ENCODE measurements at regions not wholly inside any gene's neighbourhood (a gene's known extent, or its start where the extent isn't known, plus 50 kb on each side); places are given as distances from the start of the nearest gene placed in this dataset.

GRCh38 chr16:55401046-55401445 is 77.0 kb downstream of the IRX6 start:
- BruUV-seq (replicated peaks) = no TSS peak
- ChIA-PET POLR2A (no interaction called here), CTCF (no interaction called here)
- Histone ChIP-seq H3K4me1 (no peaks in the 10 kb centered on the region), H3K9me3 (no peaks in the 10 kb centered on the region), H3K4me3 (ENCODE audit: low read depth, low read length) (no peak overlapping the region), H3K27me3 (replicated peaks; ENCODE audit: control insufficient read depth, insufficient read depth, low read length) (no peaks in the 10 kb centered on the region), H3K36me3 (ENCODE audit: control insufficient read depth, insufficient read depth, low read length) (no peaks in the 10 kb centered on the region)
- Mint-ChIP-seq H3K27ac (ENCODE audit: unreplicated experiment) (no peak overlapping the region), H3K36me3 (ENCODE audit: insufficient read depth, unreplicated experiment) (no peaks in the 10 kb centered on the region), H3K4me3 (ENCODE audit: unreplicated experiment) (no peak overlapping the region), H3K27me3 (ENCODE audit: insufficient read depth, unreplicated experiment) (no peaks in the 10 kb centered on the region), H3K4me1 (ENCODE audit: low read depth, unreplicated experiment) (no peaks in the 10 kb centered on the region), H3K9me3 (ENCODE audit: unreplicated experiment) (peaks cover 11% of the 10 kb centered on the region)
- no peak for DNase-seq
- intact Hi-C loops (cut with micrococcal nuclease; ENCODE audit: unreplicated experiment) = no loop called here
- TF ChIP-seq, protein P1, sequence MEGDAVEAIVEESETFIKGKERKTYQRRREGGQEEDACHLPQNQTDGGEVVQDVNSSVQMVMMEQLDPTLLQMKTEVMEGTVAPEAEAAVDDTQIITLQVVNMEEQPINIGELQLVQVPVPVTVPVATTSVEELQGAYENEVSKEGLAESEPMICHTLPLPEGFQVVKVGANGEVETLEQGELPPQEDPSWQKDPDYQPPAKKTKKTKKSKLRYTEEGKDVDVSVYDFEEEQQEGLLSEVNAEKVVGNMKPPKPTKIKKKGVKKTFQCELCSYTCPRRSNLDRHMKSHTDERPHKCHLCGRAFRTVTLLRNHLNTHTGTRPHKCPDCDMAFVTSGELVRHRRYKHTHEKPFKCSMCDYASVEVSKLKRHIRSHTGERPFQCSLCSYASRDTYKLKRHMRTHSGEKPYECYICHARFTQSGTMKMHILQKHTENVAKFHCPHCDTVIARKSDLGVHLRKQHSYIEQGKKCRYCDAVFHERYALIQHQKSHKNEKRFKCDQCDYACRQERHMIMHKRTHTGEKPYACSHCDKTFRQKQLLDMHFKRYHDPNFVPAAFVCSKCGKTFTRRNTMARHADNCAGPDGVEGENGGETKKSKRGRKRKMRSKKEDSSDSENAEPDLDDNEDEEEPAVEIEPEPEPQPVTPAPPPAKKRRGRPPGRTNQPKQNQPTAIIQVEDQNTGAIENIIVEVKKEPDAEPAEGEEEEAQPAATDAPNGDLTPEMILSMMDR (IDR thresholded peaks at IDR 0.05; ENCODE audit: insufficient read depth in 1 of 2, low read depth in 1 of 2, low read length in 1 of 2, severe bottlenecking in 1 of 2, unreplicated experiment in 1 of 2) = no peak

GRCh38 chr16:55403464-55403863 is 75.5 kb upstream of the MMP2 start:
- H3K27me3 Mint-ChIP-seq (ENCODE audit: insufficient read depth, unreplicated experiment) = no peaks in the 10 kb centered on the region

GRCh38 chr16:55406651-55407050 is 72.3 kb upstream of the MMP2 start:
- no peak overlapping the region for H3K4me3 ChIP-seq (ENCODE audit: low read depth, low read length)
- TF ChIP-seq, protein P1 (IDR thresholded peaks at IDR 0.05; ENCODE audit: insufficient read depth in 1 of 2, low read depth in 1 of 2, low read length in 1 of 2, severe bottlenecking in 1 of 2, unreplicated experiment in 1 of 2) = no peak
- H3K9me3 ChIP-seq = no peaks in the 10 kb centered on the region
- intact Hi-C loops (cut with micrococcal nuclease; ENCODE audit: unreplicated experiment) = no loop called here
- Mint-ChIP-seq H3K9me3 (ENCODE audit: unreplicated experiment) (peaks cover 11% of the 10 kb centered on the region), H3K27ac (ENCODE audit: unreplicated experiment) (no peak overlapping the region), H3K27me3 (ENCODE audit: insufficient read depth, unreplicated experiment) (no peaks in the 10 kb centered on the region), H3K4me1 (ENCODE audit: low read depth, unreplicated experiment) (no peaks in the 10 kb centered on the region), H3K4me3 (ENCODE audit: unreplicated experiment) (no peak overlapping the region), H3K36me3 (ENCODE audit: insufficient read depth, unreplicated experiment) (no peaks in the 10 kb centered on the region)
- H3K27me3 ChIP-seq (replicated peaks; ENCODE audit: control insufficient read depth, insufficient read depth, low read length) = no peaks in the 10 kb centered on the region
- ChIA-PET CTCF (no interaction called here), POLR2A (no interaction called here)
- H3K4me1 ChIP-seq = no peaks in the 10 kb centered on the region
- DNase-seq = no peak
- no TSS peak for BruUV-seq (replicated peaks)
- no peaks in the 10 kb centered on the region for H3K36me3 ChIP-seq (ENCODE audit: control insufficient read depth, insufficient read depth, low read length)

More at GRCh38 chr16:55403464-55403863, 75.5 kb upstream of the MMP2 start:
- no TSS peak for BruUV-seq (replicated peaks)
- CTCF ChIA-PET = no interaction called here
- Histone ChIP-seq H3K4me1 (no peaks in the 10 kb centered on the region), H3K27me3 (replicated peaks; ENCODE audit: control insufficient read depth, insufficient read depth, low read length) (no peaks in the 10 kb centered on the region), H3K9me3 (no peaks in the 10 kb centered on the region), H3K36me3 (ENCODE audit: control insufficient read depth, insufficient read depth, low read length) (no peaks in the 10 kb centered on the region), H3K4me3 (ENCODE audit: low read depth, low read length) (no peak overlapping the region)
- TF ChIP-seq, protein P1 (IDR thresholded peaks at IDR 0.05; ENCODE audit: insufficient read depth in 1 of 2, low read depth in 1 of 2, low read length in 1 of 2, severe bottlenecking in 1 of 2, unreplicated experiment in 1 of 2) = no peak
- no peak overlapping the region for H3K4me3 Mint-ChIP-seq (ENCODE audit: unreplicated experiment)
- H3K36me3 Mint-ChIP-seq (ENCODE audit: insufficient read depth, unreplicated experiment) = no peaks in the 10 kb centered on the region
- no peak for DNase-seq
- POLR2A ChIA-PET = interaction anchor here (0.6 kb wide), 1 partner anchor 1048 kb away, joined by 3 read pairs; the partner anchor contains the start of gene NUDT21
- no peaks in the 10 kb centered on the region for H3K4me1 Mint-ChIP-seq (ENCODE audit: low read depth, unreplicated experiment)
- peaks cover 11% of the 10 kb centered on the region for H3K9me3 Mint-ChIP-seq (ENCODE audit: unreplicated experiment)
- H3K27ac Mint-ChIP-seq (ENCODE audit: unreplicated experiment) = no peak overlapping the region
- intact Hi-C loops (cut with micrococcal nuclease; ENCODE audit: unreplicated experiment) = no loop called here
